ELR (cell line): ENCODE measurements at regions not wholly inside any gene's neighbourhood (a gene's known extent, or its start where the extent isn't known, plus 50 kb on each side); places are given as distances from the start of the nearest gene placed in this dataset.

Experiments used
- DNase-seq: peaks from one replicate; pipeline ENCODE4 v3.0.0-alpha.2; 2015; ENCODE audit warnings: low read depth

DNA sequence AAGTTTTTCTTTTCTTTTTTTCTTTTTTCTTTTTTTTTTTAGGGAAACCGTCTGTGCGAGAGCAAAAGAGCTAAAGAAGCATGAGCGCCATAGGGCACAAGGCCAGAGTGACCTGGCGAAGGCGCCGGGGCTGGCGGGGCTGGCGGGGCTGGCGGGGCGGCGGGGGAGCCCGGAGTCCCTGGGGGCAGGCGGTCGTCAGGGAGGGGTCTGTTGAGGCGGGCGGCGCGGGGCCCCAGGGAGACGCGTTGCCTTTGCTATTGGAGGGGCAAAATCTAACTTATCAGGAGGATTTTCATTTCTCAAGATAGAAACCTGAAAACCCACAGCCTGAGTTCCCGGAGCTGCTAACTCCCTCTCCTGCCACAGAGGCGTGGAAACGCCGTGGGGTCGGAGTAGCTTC, 135.6 kb upstream of the SMAD1 start:
- DNase-seq, result no peak

DNA sequence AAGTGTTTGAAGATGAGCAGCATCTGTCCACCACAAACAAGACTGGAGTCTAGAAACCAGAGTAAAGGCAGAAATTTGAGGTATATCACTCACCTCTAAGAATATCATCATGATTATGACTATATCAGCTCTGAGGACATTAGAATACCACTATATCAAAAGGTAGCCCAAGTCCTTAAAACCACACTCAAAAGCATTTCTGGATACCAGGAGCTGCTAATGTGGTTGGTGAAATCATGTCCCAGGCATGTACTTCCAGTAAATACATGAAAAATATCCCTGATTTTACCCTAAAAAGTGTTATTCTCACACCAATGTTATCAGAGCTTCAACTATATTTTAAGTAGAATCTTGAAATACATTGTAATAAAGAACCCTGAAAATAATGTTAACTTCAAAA, 136.3 kb upstream of the SMAD1 start:
- no peak for DNase-seq

DNA sequence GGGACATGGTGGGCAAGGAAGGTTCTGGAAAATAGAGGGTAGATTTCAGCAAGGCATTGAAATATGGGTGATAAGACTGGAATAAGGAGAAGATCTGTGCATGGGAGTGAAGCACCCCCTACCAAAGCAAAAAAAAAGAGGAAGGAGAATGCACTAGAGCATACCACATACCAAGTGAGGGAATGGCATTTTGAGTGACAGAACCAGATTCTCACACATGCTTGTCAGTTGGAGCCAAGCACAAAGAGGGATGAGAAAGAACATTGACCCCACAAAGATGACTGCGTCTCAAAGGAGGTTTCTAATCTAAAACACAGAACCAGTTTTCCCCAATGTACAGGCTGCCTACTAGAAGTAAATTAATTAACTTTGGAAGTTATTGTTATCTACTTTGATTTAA, 140.3 kb upstream of the SMAD1 start:
- no peak for DNase-seq

DNA sequence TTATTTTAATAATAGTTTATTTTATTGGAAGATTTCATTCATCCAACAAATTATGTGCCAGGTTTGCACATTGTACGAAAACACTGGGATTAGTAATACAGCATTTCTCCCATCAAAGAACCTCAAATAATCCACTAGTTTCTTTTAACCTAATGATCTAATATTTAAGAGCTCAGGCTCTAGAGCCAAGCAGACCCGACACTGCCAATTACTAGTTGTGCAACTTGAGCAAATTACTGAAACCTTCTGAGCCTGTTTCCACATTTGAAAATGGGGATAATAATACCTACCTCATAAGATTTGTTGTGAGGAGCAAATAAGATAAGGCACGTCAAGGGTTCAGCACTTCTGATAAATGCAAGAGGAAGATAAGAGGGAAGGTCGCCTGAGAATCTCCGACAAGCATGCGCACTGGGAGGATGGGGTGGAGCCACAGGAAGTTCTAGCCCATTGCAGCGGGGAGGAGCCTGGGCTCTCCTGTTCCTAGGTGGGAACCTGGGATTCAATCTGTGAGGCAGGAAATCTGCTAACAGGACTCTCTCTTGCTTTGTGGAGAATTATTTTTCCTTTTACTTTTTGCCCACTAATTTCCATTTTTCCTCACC, 141.5 kb upstream of the SMAD1 start:
- DNase-seq, result no peak

DNA sequence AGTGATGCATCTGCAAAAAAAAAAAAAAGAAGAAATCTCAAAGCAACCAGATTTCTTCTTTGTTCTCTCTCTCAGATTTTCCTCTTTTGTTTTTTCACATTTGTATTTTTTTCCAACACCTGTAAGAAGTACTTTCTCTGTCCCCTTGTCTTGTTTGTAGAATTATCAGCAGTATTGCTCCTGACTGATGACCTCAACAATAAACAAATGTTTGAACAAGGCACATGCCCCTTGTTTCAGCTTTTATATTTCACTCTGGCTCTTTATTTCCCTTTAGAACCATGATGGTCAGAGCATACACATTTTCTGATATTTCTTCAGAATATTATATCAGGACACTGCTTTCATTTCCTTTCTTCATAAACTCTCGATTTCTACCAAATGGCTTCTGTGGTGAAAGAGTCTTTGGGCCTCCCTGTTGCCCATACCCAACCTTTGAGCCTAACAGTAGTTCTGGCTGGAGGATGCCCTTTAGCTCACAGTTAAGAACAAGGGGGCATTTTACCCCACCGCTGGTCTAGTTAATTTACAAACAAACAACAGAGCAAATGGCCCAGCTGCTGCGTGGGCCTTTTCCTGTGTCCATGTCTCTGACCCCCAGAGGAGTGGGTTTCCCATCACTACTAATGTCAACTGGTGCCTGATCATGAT, 142.5 kb upstream of the SMAD1 start:
- DNase-seq, result no peak

DNA sequence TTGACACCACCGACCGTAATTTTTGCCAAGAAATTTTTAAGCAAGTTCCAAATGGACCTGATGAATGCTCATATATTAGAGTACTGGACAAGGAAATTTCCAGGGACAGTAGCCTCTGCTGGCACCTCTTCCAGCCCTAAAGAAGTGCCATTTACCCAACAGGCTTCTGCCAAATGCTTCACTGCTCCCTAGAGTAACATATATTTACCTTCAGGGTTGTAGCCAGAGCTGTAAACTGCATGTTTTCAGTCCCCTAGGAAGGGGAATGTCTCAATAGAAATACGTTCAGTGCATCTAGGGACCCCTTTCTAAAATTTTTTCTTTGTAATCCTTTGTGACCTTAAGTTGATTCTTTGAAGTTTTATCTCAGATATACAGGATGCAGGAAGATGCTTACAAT, 143.1 kb upstream of the SMAD1 start:
- no peak for DNase-seq

DNA sequence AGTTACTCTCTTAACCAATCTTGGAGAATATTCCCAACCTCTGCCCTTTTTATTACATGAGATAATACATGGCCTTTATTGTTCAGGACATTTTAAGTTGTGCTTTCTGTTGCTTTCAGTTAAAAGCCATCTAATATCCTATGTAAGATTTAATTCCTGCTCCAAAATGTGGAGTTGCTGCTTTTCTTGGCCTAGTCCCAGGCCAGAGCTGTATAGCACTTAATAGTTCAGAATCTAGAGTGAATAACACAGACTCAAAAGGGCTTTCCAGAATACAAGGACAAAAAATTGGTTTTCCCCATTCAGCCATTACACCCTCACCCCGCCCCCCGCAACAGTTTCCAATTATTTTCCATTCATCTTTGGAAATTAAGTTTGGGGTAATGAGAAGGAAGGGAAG, 144.3 kb upstream of the SMAD1 start:
- no peak for DNase-seq

DNA sequence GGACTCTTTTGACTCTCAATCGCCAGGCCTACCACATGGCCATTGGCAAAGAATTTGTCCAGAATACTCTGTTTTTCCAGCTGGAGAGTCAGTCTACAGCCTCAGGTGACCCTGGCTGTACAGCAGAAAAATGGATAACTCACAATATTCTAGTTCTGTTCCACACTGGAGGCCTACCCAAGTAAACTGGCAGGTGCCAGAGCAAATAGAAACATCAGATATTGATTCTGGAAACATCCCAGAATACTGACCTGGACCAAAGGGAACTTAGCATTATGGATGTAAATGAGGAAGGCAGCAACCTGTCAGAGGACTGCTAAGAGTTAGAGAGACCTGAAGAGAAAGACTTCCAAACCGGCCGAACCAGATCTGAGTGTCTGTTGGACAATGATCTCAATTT, 147.9 kb upstream of the SMAD1 start:
- DNase-seq, result no peak

DNA sequence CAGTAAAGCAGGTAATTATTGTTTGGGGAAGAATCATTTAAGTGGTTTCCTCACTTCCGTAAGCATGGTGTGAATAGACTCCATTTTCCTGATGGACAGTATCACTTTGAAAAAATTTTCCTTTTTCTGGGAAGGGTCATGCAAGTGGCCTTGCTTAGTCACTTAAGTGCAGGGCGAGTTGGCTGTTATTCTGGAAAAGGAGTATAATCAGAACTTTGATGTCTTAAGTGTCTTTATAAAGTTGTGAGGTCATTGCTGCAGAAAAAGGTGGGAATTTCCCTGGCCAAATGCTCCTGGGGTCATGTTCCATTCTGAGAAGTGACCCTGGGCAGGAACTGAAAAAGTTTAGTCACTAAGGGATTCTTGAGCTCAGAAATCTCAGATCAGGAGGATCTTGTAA, 146.1 kb upstream of the OTUD4 start:
- no peak for DNase-seq

DNA sequence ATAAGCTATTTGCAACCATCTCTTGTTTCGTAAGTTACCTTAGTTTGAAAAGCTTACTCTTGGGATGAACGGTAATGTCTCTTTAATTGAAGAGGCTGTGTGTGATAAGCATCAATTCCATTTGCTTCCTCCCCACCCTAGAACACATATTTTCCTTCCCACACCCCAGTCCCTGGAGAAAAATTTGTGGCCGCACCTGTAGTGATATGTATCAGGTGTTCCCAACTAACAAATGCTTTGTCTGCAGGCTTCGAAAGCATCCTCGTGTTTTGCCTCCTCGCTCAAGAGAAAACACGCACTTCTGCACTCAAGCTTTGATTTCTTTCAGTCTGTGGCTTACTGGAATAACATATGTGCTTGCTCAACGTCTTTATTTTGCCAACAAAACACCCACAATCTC, 143.8 kb upstream of the OTUD4 start:
- no peak for DNase-seq

DNA sequence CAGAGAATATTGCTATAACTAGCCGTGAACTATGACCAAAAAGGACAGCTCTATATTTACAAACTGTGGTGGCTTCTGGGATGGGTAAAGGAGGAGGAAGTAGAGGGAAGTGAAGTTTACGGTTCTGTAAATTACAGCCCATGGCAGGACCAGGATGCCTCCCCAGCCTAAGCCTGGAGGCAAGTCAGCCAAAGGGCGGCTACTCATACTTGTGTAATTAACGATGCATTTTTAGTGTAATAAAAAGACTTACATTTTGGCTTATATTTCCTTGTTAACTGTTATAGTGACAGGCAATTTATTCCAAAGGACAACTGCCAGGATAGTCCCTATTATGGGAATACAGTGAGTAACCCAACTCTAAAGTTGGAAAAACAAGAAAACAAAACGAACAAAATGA, 139.9 kb upstream of the OTUD4 start:
- no peak for DNase-seq

DNA sequence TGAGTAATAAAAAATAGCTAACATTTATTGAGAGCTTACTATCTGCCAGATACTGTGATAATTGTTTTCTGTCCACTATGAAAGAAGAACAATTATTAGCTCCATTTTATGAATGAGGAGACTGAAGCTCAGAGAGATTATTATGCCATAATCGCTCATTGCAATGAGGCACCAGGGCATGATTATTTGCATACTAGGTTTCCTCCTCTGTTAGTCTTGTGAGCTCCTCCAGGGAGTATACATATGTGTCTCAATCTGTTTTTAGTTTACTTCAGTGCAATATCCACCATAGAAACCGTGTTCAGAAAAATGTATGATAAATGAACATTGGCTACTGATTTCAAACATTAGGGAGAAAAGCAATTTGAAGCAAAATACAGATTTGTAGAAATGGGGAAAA, 139.4 kb upstream of the OTUD4 start:
- DNase-seq, result no peak

DNA sequence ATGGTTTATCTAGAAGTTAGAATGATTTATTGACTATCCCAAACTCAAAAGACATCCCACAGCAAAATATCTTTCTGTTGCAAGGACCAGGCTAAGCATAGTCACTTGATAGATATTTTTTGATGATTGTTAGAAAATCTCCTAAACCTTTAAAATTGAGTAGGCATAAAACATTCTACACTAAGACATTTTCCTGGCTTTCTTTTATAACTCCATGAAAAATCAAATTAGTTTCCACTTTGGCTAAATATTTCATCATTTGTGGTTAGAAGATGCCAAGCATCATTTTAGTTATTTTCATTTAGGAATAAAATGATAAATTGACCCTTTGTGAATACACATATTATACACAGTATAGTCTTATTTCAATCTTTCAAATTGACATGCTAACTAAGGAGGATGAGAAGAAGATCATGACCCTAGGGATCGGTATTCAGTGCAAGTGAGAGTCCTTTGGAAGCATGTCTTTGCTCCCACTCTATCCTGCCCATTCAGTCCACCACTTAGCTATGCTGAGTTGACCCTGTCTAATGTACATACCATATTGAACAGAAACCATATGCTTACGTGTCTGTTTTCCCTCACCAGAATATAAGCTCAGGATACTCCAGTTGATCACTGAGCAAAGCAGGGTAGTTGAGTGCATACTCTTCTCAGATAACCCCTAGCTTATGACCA, 136.6 kb upstream of the OTUD4 start:
- no peak for DNase-seq

DNA sequence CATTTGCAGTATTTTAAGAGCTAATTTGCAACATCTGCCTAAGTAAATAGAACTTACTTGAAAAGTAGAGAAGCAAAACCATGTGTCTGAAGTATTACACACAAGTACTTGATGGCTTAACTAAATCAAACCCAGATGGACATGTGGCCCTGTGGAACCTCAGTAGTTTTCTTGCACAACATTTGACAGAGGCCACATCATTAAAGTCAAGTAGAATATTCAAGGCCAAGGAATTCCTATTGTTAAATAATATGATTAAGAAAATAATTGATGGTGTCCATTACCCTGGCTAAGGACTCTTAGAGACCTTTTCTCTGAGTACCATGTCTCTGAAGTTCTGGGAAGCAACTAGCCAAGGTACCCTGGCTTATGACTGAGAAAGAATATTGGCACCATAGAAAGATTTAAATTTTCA, 135.4 kb upstream of the OTUD4 start:
- no peak for DNase-seq

DNA sequence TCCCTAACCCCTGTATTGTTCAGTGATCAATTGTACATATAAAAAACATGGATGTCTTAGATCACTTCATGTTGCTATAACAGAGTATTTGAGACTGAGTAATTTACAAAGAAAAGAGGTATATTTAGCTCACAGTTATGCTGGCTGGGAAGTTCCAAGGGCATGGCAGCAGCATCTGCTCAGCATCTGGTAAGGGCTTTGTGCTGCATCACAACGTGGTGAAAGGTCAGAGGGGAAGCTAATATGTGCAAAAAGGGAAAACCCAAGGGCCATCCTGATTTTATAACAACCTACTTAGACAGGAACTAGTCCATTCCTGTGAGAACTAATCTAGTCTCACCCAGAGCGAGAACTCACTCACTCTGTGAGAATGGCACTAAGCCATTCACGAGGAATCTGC, 128.2 kb upstream of the OTUD4 start:
- no peak for DNase-seq

DNA sequence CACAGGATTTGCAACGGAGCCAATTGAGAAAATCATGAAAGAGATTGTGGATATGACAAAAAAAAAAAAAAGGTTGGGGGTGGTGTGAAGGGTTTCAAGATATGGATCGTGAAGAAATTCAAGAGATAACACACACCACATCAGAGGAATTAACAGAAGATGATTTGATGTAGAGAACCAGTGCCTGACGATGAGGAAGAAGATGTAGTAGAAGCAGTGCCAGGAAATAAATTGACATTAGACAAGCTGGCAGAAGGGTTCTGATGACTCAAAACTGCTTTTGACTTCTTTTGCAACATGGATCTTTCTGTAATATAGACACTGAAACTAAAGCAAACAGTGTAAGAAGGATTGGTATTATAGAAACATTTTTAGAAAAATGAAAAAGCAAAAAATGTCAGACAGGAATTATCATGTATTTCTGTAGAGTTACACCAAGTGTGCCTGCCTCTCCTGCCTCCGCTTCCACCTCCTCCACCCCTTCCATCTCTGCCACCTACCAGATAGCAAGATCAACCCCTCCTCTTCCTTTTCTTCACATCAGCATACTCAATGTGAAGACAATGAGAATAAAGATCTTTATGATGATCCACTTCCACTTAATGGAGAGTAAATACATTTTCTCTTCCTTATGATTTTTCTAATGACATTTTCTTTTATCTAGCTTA, 127.5 kb upstream of the OTUD4 start:
- no peak for DNase-seq

DNA sequence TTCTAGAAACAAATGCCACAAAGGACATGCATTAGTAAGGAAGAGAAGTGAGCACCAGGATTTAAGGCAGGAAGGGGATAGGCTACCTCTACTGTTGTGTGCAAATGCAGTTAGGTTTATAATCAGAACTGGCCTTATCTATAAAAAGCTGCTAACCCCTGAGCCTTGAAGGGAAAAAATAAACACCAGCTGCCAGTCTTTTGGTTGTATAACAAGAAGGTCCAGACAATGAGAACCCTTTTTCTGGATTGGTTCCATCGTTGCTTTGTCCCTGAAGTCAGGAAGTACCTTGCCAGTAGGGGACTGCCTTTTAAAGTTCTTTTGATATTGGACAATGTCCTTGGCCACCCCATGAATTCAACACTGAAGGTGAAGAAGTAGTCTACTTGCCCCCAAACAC, 126.7 kb upstream of the OTUD4 start:
- no peak for DNase-seq

DNA sequence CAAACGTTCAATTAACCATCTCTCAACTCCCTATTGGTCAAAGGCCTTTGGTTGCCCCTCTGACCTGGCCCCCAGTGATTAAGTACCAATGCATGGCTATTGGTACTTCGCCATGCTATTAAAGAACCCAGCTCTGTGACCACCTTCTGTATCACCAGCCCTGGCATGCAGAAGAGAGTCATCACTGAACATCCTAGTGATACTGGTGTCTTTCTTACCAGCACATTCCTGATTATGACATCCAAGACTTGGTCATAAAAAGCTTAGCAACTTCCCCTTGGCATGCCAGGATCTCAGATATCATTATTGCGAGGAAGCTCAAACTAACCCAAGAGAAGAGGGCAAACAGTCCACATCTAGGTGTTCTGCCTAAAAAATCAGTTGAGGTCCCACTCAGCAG, 122.3 kb upstream of the OTUD4 start:
- no peak for DNase-seq

DNA sequence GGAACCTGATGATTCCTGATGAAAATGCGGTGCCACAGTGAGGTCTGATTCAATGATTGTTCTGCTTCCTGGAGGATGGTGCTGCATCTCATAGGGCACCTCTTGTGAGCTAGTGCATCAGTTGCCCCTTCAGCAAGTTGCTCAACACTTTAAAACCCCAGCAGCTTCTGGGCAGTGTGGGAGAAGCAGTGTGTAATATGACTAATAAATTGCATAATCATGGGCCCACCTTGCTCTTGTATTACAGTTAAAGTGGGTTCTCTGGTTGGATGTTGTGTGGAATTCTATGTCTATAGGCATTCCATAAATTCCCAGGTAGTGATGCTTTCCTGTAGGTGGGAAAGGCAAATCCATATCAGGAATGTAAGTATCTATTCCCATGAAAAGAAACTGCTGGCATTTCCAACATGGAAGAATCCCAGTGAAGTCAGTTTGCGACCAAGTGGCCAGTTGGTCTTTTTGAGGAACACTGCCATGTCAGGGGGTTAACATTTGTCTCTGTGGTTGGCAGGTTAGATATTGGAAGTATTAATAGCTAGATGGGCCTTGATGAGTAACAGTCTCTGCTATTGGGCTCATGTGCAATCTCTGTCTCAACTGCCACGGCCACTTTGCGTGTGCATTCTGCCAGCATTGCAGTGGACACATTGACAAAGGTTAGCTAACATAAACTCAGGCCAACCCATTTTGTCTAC, 121.1 kb upstream of the OTUD4 start:
- peak; percentile 27 for DNase-seq

DNA sequence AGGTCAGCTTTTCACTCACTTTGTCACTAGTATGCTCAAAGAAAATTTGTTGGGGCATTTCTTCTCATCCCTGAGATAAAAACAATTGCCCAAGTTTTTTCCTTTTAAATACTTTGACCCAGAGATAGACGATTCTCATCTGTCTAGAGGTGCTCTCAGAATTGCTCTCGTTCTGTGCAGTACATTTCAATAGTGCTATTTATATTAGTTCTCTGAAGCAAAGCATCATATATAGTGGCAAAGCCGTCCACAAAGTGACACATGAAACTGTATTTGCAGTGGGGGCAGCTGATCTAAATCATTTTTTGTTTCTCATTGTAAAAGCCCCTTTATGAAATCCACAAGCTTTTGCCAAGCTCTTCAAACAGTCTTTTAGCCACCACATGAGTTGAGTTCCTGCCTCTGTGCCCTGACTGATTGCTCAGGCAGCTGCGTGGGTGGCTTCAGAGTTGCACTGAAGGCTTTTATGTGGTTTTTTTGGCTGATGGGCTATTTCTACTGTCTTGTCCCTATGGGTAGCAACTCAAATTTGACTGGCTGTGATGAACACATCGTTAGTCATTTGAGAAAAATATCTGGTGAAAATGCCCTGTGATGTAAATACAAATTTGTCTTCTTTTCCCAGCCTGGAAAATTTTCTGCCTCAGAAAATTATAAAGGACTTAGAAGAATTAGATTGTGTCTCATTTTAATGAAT, 119.1 kb upstream of the OTUD4 start:
- DNase-seq, result peak; percentile 84

DNA sequence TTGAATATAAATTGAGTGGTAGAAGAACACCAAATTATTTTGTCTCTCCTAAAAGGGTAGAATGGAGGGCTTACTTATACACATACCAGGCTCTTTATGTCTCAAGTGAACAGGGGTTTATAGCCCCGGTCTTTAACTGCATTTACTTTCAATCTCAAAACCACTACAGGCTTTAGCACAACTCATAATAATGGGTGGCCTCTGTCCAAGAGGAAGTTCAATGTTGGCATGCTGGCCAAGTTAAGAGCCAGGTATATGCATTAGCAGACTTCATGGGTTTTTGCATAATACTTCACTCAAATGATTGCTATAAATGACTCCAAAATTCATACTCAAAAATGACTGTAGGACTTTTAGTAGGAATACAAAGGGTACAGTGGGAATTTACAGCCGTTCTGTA, 118.5 kb upstream of the OTUD4 start:
- DNase-seq, result no peak

DNA sequence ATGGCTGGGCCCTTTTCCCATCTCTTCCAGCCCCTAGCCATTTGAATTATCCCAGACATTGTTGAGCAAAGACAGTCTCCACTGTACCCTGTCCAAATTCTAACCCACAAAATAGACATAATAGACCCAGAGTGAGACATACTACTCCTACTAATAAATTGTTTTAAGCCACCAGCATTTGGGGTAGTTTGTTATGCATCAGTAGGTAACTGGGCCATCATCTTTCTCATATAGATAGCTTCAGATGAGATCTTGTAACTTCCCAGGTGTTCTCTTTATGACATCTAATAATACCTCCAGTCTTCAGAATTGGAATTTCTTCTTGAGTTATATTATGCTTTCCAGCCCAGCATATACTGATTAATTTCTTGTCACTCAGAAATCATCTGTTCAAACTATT, 117.2 kb upstream of the OTUD4 start:
- DNase-seq, result no peak
